OCI-LY1 (cell line): ENCODE measurements at regions not wholly inside any gene's neighbourhood (a gene's known extent, or its start where the extent isn't known, plus 50 kb on each side); places are given as distances from the start of the nearest gene placed in this dataset.

Experiments used
- EZH2 ChIP-seq: fragments of 200-600 bp; sonication (generic), shearing (Covaris generic); IDR thresholded peaks from 2 replicates; pipeline ENCODE4 v1.8.0; 2017; ENCODE audit warnings: borderline replicate concordance, mixed run types, mild to moderate bottlenecking, antibody characterized with exemption, low read length, moderate library complexity, mixed read lengths
- TF ChIP-seq, protein P1 (sequence below): fragments of 200-600 bp; sonication (generic), shearing (Covaris generic); IDR thresholded peaks from 2 replicates; pipeline ENCODE4 v1.5.1; 2017; ENCODE audit warnings: mild to moderate bottlenecking, antibody characterized with exemption, low read length, moderate library complexity, mixed read lengths

GRCh38 chr3:21174461-21174860 is 576.5 kb downstream of the ZNF385D start:
- TF ChIP-seq, protein P1, sequence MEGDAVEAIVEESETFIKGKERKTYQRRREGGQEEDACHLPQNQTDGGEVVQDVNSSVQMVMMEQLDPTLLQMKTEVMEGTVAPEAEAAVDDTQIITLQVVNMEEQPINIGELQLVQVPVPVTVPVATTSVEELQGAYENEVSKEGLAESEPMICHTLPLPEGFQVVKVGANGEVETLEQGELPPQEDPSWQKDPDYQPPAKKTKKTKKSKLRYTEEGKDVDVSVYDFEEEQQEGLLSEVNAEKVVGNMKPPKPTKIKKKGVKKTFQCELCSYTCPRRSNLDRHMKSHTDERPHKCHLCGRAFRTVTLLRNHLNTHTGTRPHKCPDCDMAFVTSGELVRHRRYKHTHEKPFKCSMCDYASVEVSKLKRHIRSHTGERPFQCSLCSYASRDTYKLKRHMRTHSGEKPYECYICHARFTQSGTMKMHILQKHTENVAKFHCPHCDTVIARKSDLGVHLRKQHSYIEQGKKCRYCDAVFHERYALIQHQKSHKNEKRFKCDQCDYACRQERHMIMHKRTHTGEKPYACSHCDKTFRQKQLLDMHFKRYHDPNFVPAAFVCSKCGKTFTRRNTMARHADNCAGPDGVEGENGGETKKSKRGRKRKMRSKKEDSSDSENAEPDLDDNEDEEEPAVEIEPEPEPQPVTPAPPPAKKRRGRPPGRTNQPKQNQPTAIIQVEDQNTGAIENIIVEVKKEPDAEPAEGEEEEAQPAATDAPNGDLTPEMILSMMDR: no peak
- TF ChIP-seq EZH2: no peak
